GM08714 (cell line): ENCODE measurements at regions not wholly inside any gene's neighbourhood (a gene's known extent, or its start where the extent isn't known, plus 50 kb on each side); places are given as distances from the start of the nearest gene placed in this dataset.

Experiments used
- H3K4me3 ChIP-seq: fragments of 200-500 bp; sonication (Bioruptor generic); 2 replicates; pipeline ENCODE4 v1.5.1; 2014; ENCODE audit warnings: mild to moderate bottlenecking, low read length, inconsistent platforms
- ZNF274 ChIP-seq: IDR thresholded peaks from 2 replicates; pipeline ENCODE4 v1.6.1; 2012; ENCODE audit warnings: mild to moderate bottlenecking, low read depth, low read length

GRCh38 chr5:67495072-67495471 lies 298.5 kb upstream of the CD180 start:
- no peak overlapping the region for H3K4me3 ChIP-seq
- TF ChIP-seq ZNF274 = no peak

- no peak for TF ChIP-seq ZNF274
Observed at GRCh38 chr5:67494186-67494855, 297.7 kb upstream of the CD180 start.

GRCh38 chr5:67493676-67494075 lies 297.1 kb upstream of the CD180 start:
- no peak overlapping the region for H3K4me3 ChIP-seq
- TF ChIP-seq ZNF274 = no peak

More at GRCh38 chr5:67494186-67494855, 297.7 kb upstream of the CD180 start:
- H3K4me3 ChIP-seq = no peak overlapping the region

- no peak for TF ChIP-seq ZNF274
- no peak overlapping the region for H3K4me3 ChIP-seq
Observed at GRCh38 chr5:67490543-67491321, 294.1 kb upstream of the CD180 start.

- no peak for TF ChIP-seq ZNF274
- no peak overlapping the region for H3K4me3 ChIP-seq
Observed at GRCh38 chr5:67488885-67489284, 292.3 kb upstream of the CD180 start.

GRCh38 chr5:67487862-67488261 lies 291.3 kb upstream of the CD180 start:
- no peak overlapping the region for H3K4me3 ChIP-seq
- TF ChIP-seq ZNF274 = no peak

- H3K4me3 ChIP-seq = no peak overlapping the region
- no peak for TF ChIP-seq ZNF274
Observed at GRCh38 chr5:67483453-67484030, 286.9 kb upstream of the CD180 start.

- no peak overlapping the region for H3K4me3 ChIP-seq
- TF ChIP-seq ZNF274 = no peak
Observed at GRCh38 chr5:67481362-67481761, 284.8 kb upstream of the CD180 start.

- TF ChIP-seq ZNF274 = no peak
- no peak overlapping the region for H3K4me3 ChIP-seq
Observed at GRCh38 chr5:67478337-67478736, 281.7 kb upstream of the CD180 start.

GRCh38 chr5:67476995-67477394 lies 280.4 kb upstream of the CD180 start:
- H3K4me3 ChIP-seq = no peak overlapping the region
- TF ChIP-seq ZNF274 = no peak

- TF ChIP-seq ZNF274 = no peak
- H3K4me3 ChIP-seq = no peak overlapping the region
Observed at GRCh38 chr5:67476531-67476930, 279.9 kb upstream of the CD180 start.

- no peak overlapping the region for H3K4me3 ChIP-seq
- TF ChIP-seq ZNF274 = no peak
Observed at GRCh38 chr5:67475489-67475888, 278.9 kb upstream of the CD180 start.

- H3K4me3 ChIP-seq = no peak overlapping the region
- TF ChIP-seq ZNF274 = no peak
Observed at GRCh38 chr5:67474597-67475238, 278.1 kb upstream of the CD180 start.

- no peak for TF ChIP-seq ZNF274
- H3K4me3 ChIP-seq = no peak overlapping the region
Observed at GRCh38 chr5:67467110-67467509, 270.5 kb upstream of the CD180 start.
